ENCODE measurements at regions not wholly inside any gene's neighbourhood (a gene's known extent, or its start where the extent isn't known, plus 50 kb on each side); places are given as distances from the start of the nearest gene placed in this dataset.

- no TSS peak for BruUV-seq (replicated peaks)
- no peaks in the 10 kb centered on the region for H3K79me2 ChIP-seq (ENCODE audit: control insufficient read depth, insufficient read depth, low read length)
- no peaks in the 10 kb centered on the region for H3K36me3 ChIP-seq (ENCODE audit: control insufficient read depth in 2 of 2, extremely low read depth in 1 of 2, insufficient read depth in 2 of 2, low read length in 2 of 2)
- DNase-seq (ENCODE audit: low read depth, low spot score) (no peak), FAIRE-seq (no peak)
- H3K9ac ChIP-seq (replicated peaks; ENCODE audit: extremely low read depth, insufficient read depth, low read length), result no peak overlapping the region
- no peaks in the 10 kb centered on the region for H3K9me3 ChIP-seq (replicated peaks; ENCODE audit: control insufficient read depth, insufficient read depth, low read length)
- no peak overlapping the region for H3K4me2 ChIP-seq (ENCODE audit: insufficient read depth, low read length)
- H3K27ac ChIP-seq (ENCODE audit: insufficient read depth, low read depth, low read length), result no peak overlapping the region
- H4K20me1 ChIP-seq (replicated peaks; ENCODE audit: control insufficient read depth, extremely low read depth, insufficient read depth, low read length), result peaks cover 3% of the 10 kb centered on the region
- no peaks in the 10 kb centered on the region for H3K4me1 ChIP-seq (ENCODE audit: control insufficient read depth, extremely low read depth, insufficient read depth, low read length)
- no peaks in the 10 kb centered on the region for H3K9me1 ChIP-seq (replicated peaks; ENCODE audit: control insufficient read depth, extremely low read depth, insufficient read depth, low read length)
- no peak overlapping the region for H3K4me3 ChIP-seq (replicated peaks in 1 of 3; ENCODE audit: insufficient read depth in 1 of 3, low read depth in 1 of 3, low read length in 3 of 3)
- no peaks in the 10 kb centered on the region for H3K27me3 ChIP-seq (ENCODE audit: control insufficient read depth in 2 of 2, insufficient read depth in 2 of 2, low read length in 2 of 2)
- no peak overlapping the region for H2AFZ ChIP-seq (ENCODE audit: low read depth, low read length)
- dilution Hi-C loops (cut with MboI; ENCODE audit: extremely low pct_ligation_motif_present, low sequenced_read_pairs), result no loop called here
- TF ChIP-seq GATA2 (IDR thresholded peaks at IDR 0.05; ENCODE audit: insufficient read depth, insufficient read length, low read depth, low read length) (no peak), FOS (IDR thresholded peaks at IDR 0.05; ENCODE audit: borderline replicate concordance, insufficient read depth, low read length) (no peak), MYC (IDR thresholded peaks at IDR 0.05; ENCODE audit: low read depth, low read length) (no peak), JUN (IDR thresholded peaks at IDR 0.05; ENCODE audit: borderline replicate concordance, insufficient read depth, insufficient read length, low read depth) (no peak), CTCF (IDR thresholded peaks at IDR 0.05; ENCODE audit: extremely low read depth in 1 of 2, insufficient read depth in 1 of 2, low read depth in 1 of 2, low read length in 2 of 2) (no peak), POLR2AphosphoS5 (IDR thresholded peaks at IDR 0.05; ENCODE audit: insufficient read depth, low read depth, low read length) (no peak)
- TF ChIP-seq, protein P1, sequence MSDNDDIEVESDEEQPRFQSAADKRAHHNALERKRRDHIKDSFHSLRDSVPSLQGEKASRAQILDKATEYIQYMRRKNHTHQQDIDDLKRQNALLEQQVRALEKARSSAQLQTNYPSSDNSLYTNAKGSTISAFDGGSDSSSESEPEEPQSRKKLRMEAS (IDR thresholded peaks at IDR 0.05; ENCODE audit: insufficient read depth, insufficient read length), result no peak
- ChIA-PET POLR2A (no interaction called here), CTCF (no interaction called here)
- intact Hi-C loops (cut with micrococcal nuclease), result loop anchor here (10.0 kb wide), 1 partner anchor 141 kb away; no protein-coding TSS in a partner anchor
These were observed 119.6 kb upstream of the MTHFD1L start for GRCh38 chr6:150745896-150746295.

Measured in endothelial cell of umbilical vein (primary cell).